GM18508 (cell line): ENCODE measurements at regions not wholly inside any gene's neighbourhood (a gene's known extent, or its start where the extent isn't known, plus 50 kb on each side); places are given as distances from the start of the nearest gene placed in this dataset.

Source experiments
- ATAC-seq: cut with Tn5 transposase; IDR thresholded peaks from one replicate; pipeline ENCODE4 v1.9.1; 2021; ENCODE audit warnings: moderate number of reproducible peaks; ENCODE audit not compliant: insufficient read depth, unreplicated experiment

- ATAC-seq = no peak
These were observed 103.8 kb upstream of the MME start for GRCh38 chr3:154976072-154976983.

- no peak for ATAC-seq
These were observed 106.3 kb upstream of the MME start for GRCh38 chr3:154973851-154974250.

- no peak for ATAC-seq
These were observed 107.2 kb upstream of the MME start for GRCh38 chr3:154972951-154973350.

GRCh38 chr3:154971771-154972326 is 108.3 kb upstream of the MME start:
- ATAC-seq = no peak

- no peak for ATAC-seq
These were observed 108.8 kb upstream of the MME start for GRCh38 chr3:154971341-154971740.

- no peak for ATAC-seq
These were observed 109.3 kb upstream of the MME start for GRCh38 chr3:154970797-154971196.

GRCh38 chr3:154969366-154969765 is 110.8 kb upstream of the MME start:
- ATAC-seq = no peak

- no peak for ATAC-seq
These were observed 113.0 kb upstream of the MME start for GRCh38 chr3:154967090-154967489.

- no peak for ATAC-seq
These were observed 123.3 kb upstream of the MME start for GRCh38 chr3:154956815-154957214.

GRCh38 chr3:154955907-154956533 is 124.1 kb upstream of the MME start:
- ATAC-seq = no peak

- no peak for ATAC-seq
These were observed 125.4 kb upstream of the MME start for GRCh38 chr3:154954757-154955156.

- ATAC-seq = no peak
These were observed 126.6 kb upstream of the MME start for GRCh38 chr3:154953538-154953937.

GRCh38 chr3:154952553-154952952 is 127.6 kb upstream of the MME start:
- ATAC-seq = no peak

GRCh38 chr3:154943981-154944380 is 136.1 kb upstream of the MME start:
- ATAC-seq = no peak

- no peak for ATAC-seq
These were observed 137.3 kb upstream of the MME start for GRCh38 chr3:154942827-154943226.

GRCh38 chr3:154936196-154936595 is 143.9 kb upstream of the MME start:
- ATAC-seq = no peak

- ATAC-seq = no peak
These were observed 146.5 kb upstream of the MME start for GRCh38 chr3:154933581-154933980.

- ATAC-seq = no peak
These were observed 147.5 kb upstream of the MME start for GRCh38 chr3:154932633-154933032.

- ATAC-seq = no peak
These were observed 148.6 kb upstream of the MME start for GRCh38 chr3:154931484-154931883.

GRCh38 chr3:154926721-154927120 is 153.4 kb upstream of the MME start:
- no peak for ATAC-seq

GRCh38 chr3:154921351-154921750 is 158.8 kb upstream of the MME start:
- ATAC-seq = no peak
